Prostate gland (tissue), 2 donors: ENCODE measurements at regions not wholly inside any gene's neighbourhood (a gene's known extent, or its start where the extent isn't known, plus 50 kb on each side); places are given as distances from the start of the nearest gene placed in this dataset.

ENCODE experiments used
- DNase-seq: peaks from one replicate; pipeline ENCODE4 v3.0.0-alpha.2; 2019; ENCODE audit warnings: low spot score
- H3K27ac ChIP-seq, 2 donors: fragments of 200-600 bp; sonication (generic); 2 replicates each; pipeline ENCODE4 v1.5.1; 2017 to 2019
- H3K27me3 ChIP-seq: fragments of 200-600 bp; sonication (generic); replicated peaks from 2 replicates; pipeline ENCODE4 v1.5.1; 2019; ENCODE audit not compliant: insufficient read depth
- H3K36me3 ChIP-seq, 2 donors: fragments of 200-600 bp; sonication (generic); 1 replicate in 1 of 2; 2 replicates in 1 of 2; pipeline versions ENCODE4 v1.5.1 to v1.8.1; 2017 to 2019
- H3K4me1 ChIP-seq: fragments of 200-600 bp; sonication (generic); replicated peaks from 2 replicates; pipeline ENCODE4 v1.5.1; 2019
- H3K4me3 ChIP-seq, 2 donors: fragments of 200-600 bp; sonication (generic); 2 replicates each; pipeline ENCODE4 v1.5.1; 2017 to 2019
- H3K9me3 ChIP-seq: fragments of 200-600 bp; sonication (generic); 2 replicates; pipeline ENCODE4 v1.5.1; 2017
- POLR2A ChIP-seq: fragments of 450-650 bp; IDR thresholded peaks from one replicate; pipeline ENCODE4 v1.6.1; 2016; ENCODE audit warnings: antibody characterized with exemption, mild to moderate bottlenecking
- POLR2AphosphoS5 ChIP-seq: sonication (generic); formaldehyde crosslinking; IDR thresholded peaks from one replicate; pipeline ENCODE4 v1.6.1; 2017; ENCODE audit warnings: antibody characterized with exemption
- WGBS: methylation state at CpG from one replicate; pipeline ENCODE4 v1.1.5; 2018; 5-methylcytosine and 5-hydroxymethylcytosine counted together
- intact Hi-C: fragments of 100-400 bp; cut with DNase I; formaldehyde crosslinking; loops from one replicate; pipeline ENCODE4 v1.14.2; 2022
- TF ChIP-seq, protein P1 (sequence below), 4 experiments: fragments of 200-600 bp in 2 of 4; fragments of 450-650 bp in 2 of 4; sonication (generic) in 2 of 4; IDR thresholded peaks; 1 replicate in 3 of 4; 2 replicates in 1 of 4; pipeline ENCODE4 v1.5.1; 2016 to 2019; ENCODE audit warnings: antibody characterized with exemption in 4 of 4, mild to moderate bottlenecking in 2 of 4, moderate library complexity in 2 of 4

DNA sequence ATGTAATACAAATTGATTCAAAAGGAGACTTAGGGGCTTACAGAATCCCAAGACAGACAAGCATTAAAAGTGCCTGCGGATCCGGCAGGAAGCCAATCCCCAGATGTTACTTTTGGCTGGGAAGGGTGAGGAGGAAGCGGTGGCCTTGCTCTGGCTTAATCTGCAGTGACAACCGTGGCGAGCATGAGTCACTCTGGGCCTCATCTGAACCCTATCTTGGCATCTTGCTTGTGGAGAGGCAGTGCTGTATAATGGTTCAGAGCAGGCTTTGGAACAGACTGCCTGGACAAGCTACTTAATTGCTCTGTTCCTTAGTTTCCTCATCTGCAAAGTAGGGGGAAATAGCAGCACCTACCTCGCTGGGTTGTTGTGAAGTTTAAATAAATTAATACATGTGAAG lies 74.1 kb downstream of the XCL2 start:
- no peaks in the 10 kb centered on the region for H3K9me3 ChIP-seq
- H3K27ac ChIP-seq, result no peak overlapping the region
- H3K36me3 ChIP-seq, result no peaks in the 10 kb centered on the region
- no peak for DNase-seq
- TF ChIP-seq POLR2AphosphoS5 (no peak), POLR2A (no peak)
- TF ChIP-seq, protein P1, sequence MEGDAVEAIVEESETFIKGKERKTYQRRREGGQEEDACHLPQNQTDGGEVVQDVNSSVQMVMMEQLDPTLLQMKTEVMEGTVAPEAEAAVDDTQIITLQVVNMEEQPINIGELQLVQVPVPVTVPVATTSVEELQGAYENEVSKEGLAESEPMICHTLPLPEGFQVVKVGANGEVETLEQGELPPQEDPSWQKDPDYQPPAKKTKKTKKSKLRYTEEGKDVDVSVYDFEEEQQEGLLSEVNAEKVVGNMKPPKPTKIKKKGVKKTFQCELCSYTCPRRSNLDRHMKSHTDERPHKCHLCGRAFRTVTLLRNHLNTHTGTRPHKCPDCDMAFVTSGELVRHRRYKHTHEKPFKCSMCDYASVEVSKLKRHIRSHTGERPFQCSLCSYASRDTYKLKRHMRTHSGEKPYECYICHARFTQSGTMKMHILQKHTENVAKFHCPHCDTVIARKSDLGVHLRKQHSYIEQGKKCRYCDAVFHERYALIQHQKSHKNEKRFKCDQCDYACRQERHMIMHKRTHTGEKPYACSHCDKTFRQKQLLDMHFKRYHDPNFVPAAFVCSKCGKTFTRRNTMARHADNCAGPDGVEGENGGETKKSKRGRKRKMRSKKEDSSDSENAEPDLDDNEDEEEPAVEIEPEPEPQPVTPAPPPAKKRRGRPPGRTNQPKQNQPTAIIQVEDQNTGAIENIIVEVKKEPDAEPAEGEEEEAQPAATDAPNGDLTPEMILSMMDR (IDR thresholded peaks at IDR 0.05), result no peak
- H3K4me1 ChIP-seq, result no peaks in the 10 kb centered on the region
- no peak overlapping the region for H3K4me3 ChIP-seq
- no peaks in the 10 kb centered on the region for H3K27me3 ChIP-seq
- 43% methylated on average over 6 of the region's 6 CpGs for WGBS
- intact Hi-C loops, result no loop called here

DNA sequence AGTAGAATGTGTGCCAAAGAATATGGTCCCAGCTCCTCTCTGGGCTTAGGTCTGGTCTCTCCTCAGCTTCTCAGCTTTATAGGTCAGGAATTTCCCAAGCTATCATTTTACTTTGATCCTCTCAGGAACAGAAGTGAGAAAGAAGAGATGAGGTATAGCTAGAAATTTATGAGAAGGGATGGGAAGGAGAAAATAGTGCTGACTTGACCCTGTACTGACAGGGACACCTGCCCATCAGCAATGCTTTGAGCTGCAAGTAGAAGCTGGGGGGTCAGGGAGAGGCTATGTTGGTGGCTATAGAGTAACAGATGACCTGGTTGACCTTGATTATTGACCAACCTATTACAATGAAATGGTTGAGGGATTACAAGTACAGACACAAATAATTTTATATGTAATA lies 75.0 kb downstream of the XCL2 start:
- H3K4me1 ChIP-seq, result no peaks in the 10 kb centered on the region
- no peak overlapping the region for H3K4me3 ChIP-seq
- no peaks in the 10 kb centered on the region for H3K9me3 ChIP-seq
- intact Hi-C loops, result no loop called here
- TF ChIP-seq, protein P1 (IDR thresholded peaks at IDR 0.05), result no peak
- TF ChIP-seq POLR2A, result no peak
- TF ChIP-seq POLR2AphosphoS5, result no peak
- no peaks in the 10 kb centered on the region for H3K27me3 ChIP-seq
- no peak overlapping the region for H3K27ac ChIP-seq
- H3K36me3 ChIP-seq, result no peaks in the 10 kb centered on the region
- no peak for DNase-seq

DNA sequence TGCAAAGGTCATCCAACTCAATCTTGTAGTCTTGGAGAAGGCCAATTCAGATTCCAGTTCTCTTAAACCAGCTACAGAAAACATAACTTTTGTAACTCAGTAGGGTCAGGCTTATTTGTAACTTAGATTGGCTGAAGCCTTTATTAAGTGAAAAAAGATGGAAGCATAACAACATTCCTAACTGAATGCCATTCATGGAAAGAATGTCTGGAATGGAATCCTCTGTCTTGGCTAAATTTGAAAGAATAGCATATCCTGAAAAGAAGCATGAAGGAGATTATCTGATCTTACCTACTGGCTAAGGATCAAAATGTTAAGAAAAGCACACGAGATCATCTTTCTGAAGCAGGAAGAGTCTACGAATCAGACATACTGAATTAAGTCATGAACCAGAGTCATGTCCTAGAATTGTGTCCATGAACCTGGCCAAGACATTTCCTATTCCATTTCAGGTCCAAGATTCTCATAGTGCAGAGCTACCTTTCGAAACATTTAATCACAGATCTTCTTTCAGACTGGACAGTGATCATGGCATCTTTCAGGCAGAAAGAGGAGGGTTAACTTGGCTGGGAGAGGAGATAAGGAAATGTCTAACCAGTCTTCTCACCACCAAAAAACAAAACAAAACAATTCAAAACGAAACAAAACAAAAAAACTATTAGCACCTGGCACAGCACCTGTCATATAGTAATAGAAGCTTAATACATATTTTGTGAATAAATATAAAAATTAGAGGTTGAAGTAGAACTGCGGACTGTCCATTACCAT lies 75.6 kb downstream of the XCL2 start:
- DNase-seq, result no peak
- Histone ChIP-seq H3K4me1 (no peaks in the 10 kb centered on the region), H3K27ac (no peak overlapping the region), H3K27me3 (no peaks in the 10 kb centered on the region), H3K4me3 (no peak overlapping the region), H3K36me3 (no peaks in the 10 kb centered on the region), H3K9me3 (no peaks in the 10 kb centered on the region)
- intact Hi-C loops, result no loop called here
- TF ChIP-seq, protein P1 (IDR thresholded peaks at IDR 0.05), result no peak
- no peak for TF ChIP-seq POLR2A
- TF ChIP-seq POLR2AphosphoS5, result no peak
- 65% methylated on average over 5 of the region's 5 CpGs for WGBS

DNA sequence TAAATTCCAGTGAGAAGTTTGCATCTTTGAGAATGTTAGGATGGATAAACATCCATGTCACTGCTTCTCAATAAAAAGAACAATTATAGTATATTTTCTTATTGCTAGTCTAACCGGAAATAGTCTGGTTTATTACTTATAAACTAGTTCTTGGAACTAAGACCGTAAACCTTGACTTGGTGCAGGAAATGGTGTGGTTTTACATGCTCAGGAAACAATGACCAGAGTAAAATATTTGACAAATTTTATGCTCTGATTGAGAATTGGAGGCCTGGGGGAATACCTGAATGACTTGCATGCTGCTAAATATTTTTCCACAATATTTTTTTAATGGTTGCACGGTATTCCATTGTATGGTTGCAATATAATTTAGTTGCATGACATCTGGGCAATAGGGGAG lies 76.3 kb downstream of the XCL2 start:
- 49% methylated on average over 3 of the region's 3 CpGs for WGBS
- no peaks in the 10 kb centered on the region for H3K27me3 ChIP-seq
- no peak for TF ChIP-seq POLR2AphosphoS5
- TF ChIP-seq POLR2A, result no peak
- TF ChIP-seq, protein P1 (IDR thresholded peaks at IDR 0.05), result no peak
- intact Hi-C loops, result no loop called here
- H3K36me3 ChIP-seq, result no peaks in the 10 kb centered on the region
- no peak overlapping the region for H3K27ac ChIP-seq
- H3K9me3 ChIP-seq, result no peaks in the 10 kb centered on the region
- H3K4me1 ChIP-seq, result no peaks in the 10 kb centered on the region
- H3K4me3 ChIP-seq, result no peak overlapping the region
- DNase-seq, result no peak

DNA sequence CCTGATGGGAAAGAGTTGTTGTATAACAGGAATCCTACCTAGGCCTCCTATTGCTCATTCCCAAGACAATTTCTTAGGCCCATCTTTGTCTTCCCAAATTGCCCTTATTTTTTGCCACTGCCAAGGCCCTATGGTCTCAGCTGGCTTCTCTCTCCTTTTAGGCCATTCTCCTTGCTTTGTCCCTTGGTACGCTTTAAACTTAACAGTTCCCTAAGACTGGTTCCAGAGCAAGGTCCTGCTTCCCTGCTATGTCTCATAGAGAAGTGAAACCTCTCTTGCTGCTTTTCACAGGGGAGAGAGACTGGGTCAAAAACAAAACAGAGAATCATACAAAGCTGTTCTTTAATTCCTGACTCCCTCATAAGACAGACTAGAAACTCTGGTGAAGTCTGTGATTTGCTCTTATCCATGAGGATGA lies 77.1 kb downstream of the XCL2 start:
- Histone ChIP-seq H3K27ac (no peak overlapping the region), H3K4me1 (no peaks in the 10 kb centered on the region), H3K9me3 (no peaks in the 10 kb centered on the region), H3K27me3 (no peaks in the 10 kb centered on the region), H3K36me3 (no peaks in the 10 kb centered on the region), H3K4me3 (no peak overlapping the region)
- TF ChIP-seq POLR2A, result no peak
- TF ChIP-seq, protein P1 (IDR thresholded peaks at IDR 0.05), result no peak
- no peak for TF ChIP-seq POLR2AphosphoS5
- DNase-seq, result no peak
- WGBS, result 84% methylated on average over 1 of the region's 1 CpG
- intact Hi-C loops, result no loop called here
